ENCODE measurements at regions not wholly inside any gene's neighbourhood (a gene's known extent, or its start where the extent isn't known, plus 50 kb on each side); places are given as distances from the start of the nearest gene placed in this dataset.

GRCh38 chr3:18586076-18586475 lies 160.9 kb upstream of the SATB1 start:
- TF ChIP-seq CTCF (IDR thresholded peaks at IDR 0.05; ENCODE audit: extremely low read depth, low read depth, low read length): no peak
- DNase-seq (ENCODE audit: insufficient read length, low spot score, missing footprints): no peak

GRCh38 chr3:18585004-18585968 lies 160.1 kb upstream of the SATB1 start:
- no peaks in the 10 kb centered on the region for H3K27me3 ChIP-seq (ENCODE audit: insufficient read depth, low read length)
- H3K9me3 ChIP-seq (ENCODE audit: low read depth, low read length): no peaks in the 10 kb centered on the region
- no peak overlapping the region for H3K4me2 ChIP-seq (ENCODE audit: insufficient read depth, low read length)
- no peaks in the 10 kb centered on the region for H3K79me2 ChIP-seq (ENCODE audit: insufficient read depth, low read length)
- DNase-seq (ENCODE audit: insufficient read length, low spot score, missing footprints): no peak
- H3K4me3 ChIP-seq (ENCODE audit: insufficient read depth, low read length): no peak overlapping the region
- TF ChIP-seq CTCF (IDR thresholded peaks at IDR 0.05; ENCODE audit: extremely low read depth, low read depth, low read length): no peak
- no peak overlapping the region for H3K27ac ChIP-seq (ENCODE audit: low read depth, low read length)
- no peak overlapping the region for H2AFZ ChIP-seq (ENCODE audit: low read length)
- no peaks in the 10 kb centered on the region for H3K4me1 ChIP-seq (ENCODE audit: insufficient read depth, low read length)
- H4K20me1 ChIP-seq (ENCODE audit: insufficient read depth, low read length): no peaks in the 10 kb centered on the region
- H3K36me3 ChIP-seq (ENCODE audit: insufficient read depth, low read length): no peaks in the 10 kb centered on the region

More at GRCh38 chr3:18586076-18586475, 160.9 kb upstream of the SATB1 start:
- no peaks in the 10 kb centered on the region for H3K4me1 ChIP-seq (ENCODE audit: insufficient read depth, low read length)
- H3K27me3 ChIP-seq (ENCODE audit: insufficient read depth, low read length): no peaks in the 10 kb centered on the region
- H3K27ac ChIP-seq (ENCODE audit: low read depth, low read length): no peak overlapping the region
- H3K4me2 ChIP-seq (ENCODE audit: insufficient read depth, low read length): no peak overlapping the region
- no peaks in the 10 kb centered on the region for H3K9me3 ChIP-seq (ENCODE audit: low read depth, low read length)
- H3K36me3 ChIP-seq (ENCODE audit: insufficient read depth, low read length): no peaks in the 10 kb centered on the region
- H3K4me3 ChIP-seq (ENCODE audit: insufficient read depth, low read length): no peak overlapping the region
- H2AFZ ChIP-seq (ENCODE audit: low read length): no peak overlapping the region
- no peaks in the 10 kb centered on the region for H3K79me2 ChIP-seq (ENCODE audit: insufficient read depth, low read length)
- H4K20me1 ChIP-seq (ENCODE audit: insufficient read depth, low read length): no peaks in the 10 kb centered on the region

- H3K4me1 ChIP-seq (ENCODE audit: insufficient read depth, low read length): no peaks in the 10 kb centered on the region
Measured at GRCh38 chr3:18580268-18580667, 155.1 kb upstream of the SATB1 start.

More at GRCh38 chr3:18580268-18580667, 155.1 kb upstream of the SATB1 start:
- DNase-seq (ENCODE audit: insufficient read length, low spot score, missing footprints): no peak
- no peak overlapping the region for H3K27ac ChIP-seq (ENCODE audit: low read depth, low read length)
- H3K4me2 ChIP-seq (ENCODE audit: insufficient read depth, low read length): no peak overlapping the region
- H4K20me1 ChIP-seq (ENCODE audit: insufficient read depth, low read length): no peaks in the 10 kb centered on the region
- H3K36me3 ChIP-seq (ENCODE audit: insufficient read depth, low read length): no peaks in the 10 kb centered on the region
- H3K9me3 ChIP-seq (ENCODE audit: low read depth, low read length): no peaks in the 10 kb centered on the region
- H2AFZ ChIP-seq (ENCODE audit: low read length): no peak overlapping the region
- TF ChIP-seq CTCF (IDR thresholded peaks at IDR 0.05; ENCODE audit: extremely low read depth, low read depth, low read length): no peak
- no peaks in the 10 kb centered on the region for H3K27me3 ChIP-seq (ENCODE audit: insufficient read depth, low read length)
- no peak overlapping the region for H3K4me3 ChIP-seq (ENCODE audit: insufficient read depth, low read length)
- H3K79me2 ChIP-seq (ENCODE audit: insufficient read depth, low read length): no peaks in the 10 kb centered on the region

All from osteoblast (primary cell).